ENCODE measurements at regions not wholly inside any gene's neighbourhood (a gene's known extent, or its start where the extent isn't known, plus 50 kb on each side); places are given as distances from the start of the nearest gene placed in this dataset.

DNA sequence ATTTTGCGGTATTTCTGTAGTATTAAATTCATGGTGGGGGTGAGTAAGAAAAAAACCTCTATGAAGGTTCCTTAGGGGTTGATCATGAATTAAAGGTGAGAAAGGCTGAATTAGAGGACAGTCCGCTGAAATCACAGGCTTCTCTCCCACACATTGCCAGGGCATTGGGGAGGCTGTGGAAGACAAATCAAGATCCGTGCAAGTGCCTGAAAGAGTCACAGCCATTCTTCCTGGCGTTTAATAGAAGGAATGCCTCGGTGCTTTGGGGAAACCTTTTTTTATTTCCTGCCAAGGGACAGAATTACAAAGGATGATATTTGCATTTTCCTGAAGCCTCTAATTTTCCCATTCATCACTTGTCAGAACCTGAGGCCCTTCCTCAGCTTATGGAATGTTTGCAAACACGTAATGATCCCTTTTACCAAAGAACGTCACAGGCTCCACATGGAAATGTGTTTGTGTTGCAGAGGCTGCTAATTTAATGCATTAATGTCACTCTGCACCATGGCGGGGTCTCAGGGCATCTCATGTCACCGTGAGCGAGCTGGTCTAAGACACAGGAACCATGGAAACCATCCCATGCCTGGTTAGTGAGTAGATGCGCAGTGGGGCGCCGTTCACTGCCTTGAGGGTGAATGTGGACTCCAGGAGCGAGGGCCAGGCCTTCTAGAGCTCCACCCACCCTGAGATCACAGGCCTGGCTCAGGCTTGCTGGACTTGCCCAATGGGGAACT is 185.9 kb upstream of the SULF2 start:
- H3K4me2 ChIP-seq (ENCODE audit: insufficient read depth, low read length): no peak overlapping the region
- H3K27me3 ChIP-seq (ENCODE audit: insufficient read depth, low read length): no peaks in the 10 kb centered on the region
- TF ChIP-seq, protein P1, sequence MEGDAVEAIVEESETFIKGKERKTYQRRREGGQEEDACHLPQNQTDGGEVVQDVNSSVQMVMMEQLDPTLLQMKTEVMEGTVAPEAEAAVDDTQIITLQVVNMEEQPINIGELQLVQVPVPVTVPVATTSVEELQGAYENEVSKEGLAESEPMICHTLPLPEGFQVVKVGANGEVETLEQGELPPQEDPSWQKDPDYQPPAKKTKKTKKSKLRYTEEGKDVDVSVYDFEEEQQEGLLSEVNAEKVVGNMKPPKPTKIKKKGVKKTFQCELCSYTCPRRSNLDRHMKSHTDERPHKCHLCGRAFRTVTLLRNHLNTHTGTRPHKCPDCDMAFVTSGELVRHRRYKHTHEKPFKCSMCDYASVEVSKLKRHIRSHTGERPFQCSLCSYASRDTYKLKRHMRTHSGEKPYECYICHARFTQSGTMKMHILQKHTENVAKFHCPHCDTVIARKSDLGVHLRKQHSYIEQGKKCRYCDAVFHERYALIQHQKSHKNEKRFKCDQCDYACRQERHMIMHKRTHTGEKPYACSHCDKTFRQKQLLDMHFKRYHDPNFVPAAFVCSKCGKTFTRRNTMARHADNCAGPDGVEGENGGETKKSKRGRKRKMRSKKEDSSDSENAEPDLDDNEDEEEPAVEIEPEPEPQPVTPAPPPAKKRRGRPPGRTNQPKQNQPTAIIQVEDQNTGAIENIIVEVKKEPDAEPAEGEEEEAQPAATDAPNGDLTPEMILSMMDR (IDR thresholded peaks at IDR 0.05; ENCODE audit: extremely low read depth, low read depth, low read length): no peak
- no peak overlapping the region for H3K4me3 ChIP-seq (ENCODE audit: insufficient read depth, low read length)
- no peaks in the 10 kb centered on the region for H3K36me3 ChIP-seq (ENCODE audit: insufficient read depth, low read length)
- no peaks in the 10 kb centered on the region for H3K4me1 ChIP-seq (ENCODE audit: insufficient read depth, low read length)
- DNase-seq (ENCODE audit: insufficient read length, low spot score, missing footprints): no peak
- no peaks in the 10 kb centered on the region for H3K79me2 ChIP-seq (ENCODE audit: insufficient read depth, low read length)
- no peak overlapping the region for H3K27ac ChIP-seq (ENCODE audit: low read depth, low read length)
- no peaks in the 10 kb centered on the region for H4K20me1 ChIP-seq (ENCODE audit: insufficient read depth, low read length)
- H2AFZ ChIP-seq (ENCODE audit: low read length): no peak overlapping the region
- no peaks in the 10 kb centered on the region for H3K9me3 ChIP-seq (ENCODE audit: low read depth, low read length)

DNA sequence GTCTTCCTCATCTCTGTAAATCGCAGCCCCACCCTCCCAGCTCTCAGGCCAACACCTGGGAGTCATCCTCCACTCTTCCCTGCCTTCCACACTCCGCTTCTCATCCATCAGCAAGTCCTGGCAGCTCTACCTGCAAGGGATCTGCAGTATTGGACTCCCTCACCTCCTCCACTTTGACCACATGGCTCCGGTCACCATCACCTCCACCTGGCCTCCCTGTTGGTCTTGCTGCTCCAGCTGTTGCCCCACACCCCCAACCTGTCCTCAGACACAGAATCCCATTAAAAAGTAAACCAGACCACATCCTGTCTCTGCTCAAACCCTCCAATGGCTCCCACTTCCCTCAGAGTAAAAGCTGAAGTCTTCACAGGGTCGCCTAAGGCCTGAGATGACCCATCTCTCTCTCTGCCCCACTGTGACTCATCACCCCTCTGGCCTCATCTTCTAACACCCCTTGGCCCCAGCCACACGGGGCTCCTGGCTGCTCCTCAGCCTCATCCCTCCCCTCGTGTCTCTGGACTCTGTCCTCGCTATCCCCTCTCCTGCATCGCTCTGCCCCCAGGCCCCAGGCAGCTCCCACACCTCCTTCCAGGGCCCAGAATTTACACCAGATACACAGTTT is 185.1 kb upstream of the SULF2 start:
- Histone ChIP-seq H3K4me2 (ENCODE audit: insufficient read depth, low read length) (no peak overlapping the region), H3K9me3 (ENCODE audit: low read depth, low read length) (no peaks in the 10 kb centered on the region), H3K36me3 (ENCODE audit: insufficient read depth, low read length) (no peaks in the 10 kb centered on the region), H3K27ac (ENCODE audit: low read depth, low read length) (no peak overlapping the region), H2AFZ (ENCODE audit: low read length) (no peak overlapping the region), H3K27me3 (ENCODE audit: insufficient read depth, low read length) (peaks cover 4% of the 10 kb centered on the region), H3K4me3 (ENCODE audit: insufficient read depth, low read length) (no peak overlapping the region), H4K20me1 (ENCODE audit: insufficient read depth, low read length) (no peaks in the 10 kb centered on the region), H3K79me2 (ENCODE audit: insufficient read depth, low read length) (no peaks in the 10 kb centered on the region), H3K4me1 (ENCODE audit: insufficient read depth, low read length) (no peaks in the 10 kb centered on the region)
- DNase-seq (ENCODE audit: insufficient read length, low spot score, missing footprints): no peak
- TF ChIP-seq, protein P1 (IDR thresholded peaks at IDR 0.05; ENCODE audit: extremely low read depth, low read depth, low read length): no peak

DNA sequence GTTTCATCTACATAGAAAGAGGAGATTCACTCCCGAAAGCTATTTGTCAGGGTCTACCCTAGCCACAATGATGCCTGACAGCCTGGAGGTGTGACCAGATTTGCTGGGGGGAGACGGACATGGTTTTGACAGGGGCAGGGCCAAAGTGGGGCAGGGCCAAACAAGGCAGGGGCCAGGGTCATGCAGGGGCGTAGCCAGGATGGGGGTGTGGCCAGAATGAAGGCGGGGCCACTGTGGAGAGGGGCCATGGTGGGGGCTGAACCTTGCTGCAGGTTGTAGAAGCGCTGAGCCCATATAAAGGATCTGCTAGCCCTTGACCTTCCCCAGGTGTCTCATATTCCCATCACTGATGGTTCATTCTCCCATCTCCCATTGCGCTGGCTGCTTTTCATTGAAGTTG is 184.1 kb upstream of the SULF2 start:
- TF ChIP-seq, protein P1 (IDR thresholded peaks at IDR 0.05; ENCODE audit: extremely low read depth, low read depth, low read length): no peak

DNA sequence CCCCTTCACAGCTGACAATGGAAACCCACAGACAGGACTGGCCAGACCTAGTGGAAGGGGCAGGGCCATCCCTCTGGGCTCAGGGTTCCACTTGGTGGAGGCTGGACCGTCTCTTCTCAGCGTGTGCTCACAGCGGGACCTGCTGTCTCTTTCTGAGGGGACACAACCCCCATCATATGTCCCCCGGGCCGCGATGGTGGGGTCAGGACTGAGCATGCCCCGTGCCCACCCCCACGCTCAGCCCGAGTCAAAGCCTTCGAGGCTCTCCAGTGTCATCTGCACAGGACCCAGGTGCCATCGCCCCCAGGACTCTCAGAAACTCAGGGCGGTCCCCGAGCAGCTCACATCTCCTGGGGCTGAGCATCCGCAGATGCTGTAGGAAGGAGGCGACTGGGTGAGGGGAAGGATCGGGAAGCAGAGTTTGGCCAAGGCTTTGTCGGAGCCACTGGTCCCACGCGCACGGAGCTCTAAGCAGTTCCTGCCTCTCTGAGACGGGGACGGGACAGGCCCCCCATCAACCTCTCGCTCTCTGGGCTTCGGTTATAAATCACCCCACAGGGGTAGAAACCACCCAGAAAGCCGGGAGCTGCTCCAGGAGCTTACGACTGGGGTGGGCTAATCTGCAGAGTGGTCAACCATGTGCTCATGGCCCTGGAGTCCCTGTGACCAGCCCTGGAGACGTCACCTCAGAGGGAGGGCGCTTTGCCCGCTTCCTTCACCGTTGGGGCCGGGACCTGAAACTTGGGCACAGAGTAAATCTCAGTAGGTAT is 183.4 kb upstream of the SULF2 start:
- DNase-seq (ENCODE audit: insufficient read length, low spot score, missing footprints): no peak
- TF ChIP-seq, protein P1 (IDR thresholded peaks at IDR 0.05; ENCODE audit: extremely low read depth, low read depth, low read length): no peak
- Histone ChIP-seq H3K27me3 (ENCODE audit: insufficient read depth, low read length) (peaks cover 4% of the 10 kb centered on the region), H4K20me1 (ENCODE audit: insufficient read depth, low read length) (no peaks in the 10 kb centered on the region), H3K36me3 (ENCODE audit: insufficient read depth, low read length) (no peaks in the 10 kb centered on the region), H3K27ac (ENCODE audit: low read depth, low read length) (no peak overlapping the region), H3K4me2 (ENCODE audit: insufficient read depth, low read length) (no peak overlapping the region), H3K79me2 (ENCODE audit: insufficient read depth, low read length) (no peaks in the 10 kb centered on the region), H3K4me1 (ENCODE audit: insufficient read depth, low read length) (no peaks in the 10 kb centered on the region), H2AFZ (ENCODE audit: low read length) (no peak overlapping the region), H3K9me3 (ENCODE audit: low read depth, low read length) (no peaks in the 10 kb centered on the region), H3K4me3 (ENCODE audit: insufficient read depth, low read length) (no peak overlapping the region)

More for the DNA sequence above, 184.1 kb upstream of the SULF2 start:
- Histone ChIP-seq H3K36me3 (ENCODE audit: insufficient read depth, low read length) (no peaks in the 10 kb centered on the region), H4K20me1 (ENCODE audit: insufficient read depth, low read length) (no peaks in the 10 kb centered on the region), H2AFZ (ENCODE audit: low read length) (no peak overlapping the region), H3K27me3 (ENCODE audit: insufficient read depth, low read length) (peaks cover 4% of the 10 kb centered on the region), H3K4me3 (ENCODE audit: insufficient read depth, low read length) (no peak overlapping the region), H3K4me2 (ENCODE audit: insufficient read depth, low read length) (no peak overlapping the region), H3K79me2 (ENCODE audit: insufficient read depth, low read length) (no peaks in the 10 kb centered on the region), H3K27ac (ENCODE audit: low read depth, low read length) (no peak overlapping the region), H3K4me1 (ENCODE audit: insufficient read depth, low read length) (no peaks in the 10 kb centered on the region), H3K9me3 (ENCODE audit: low read depth, low read length) (no peaks in the 10 kb centered on the region)
- DNase-seq (ENCODE audit: insufficient read length, low spot score, missing footprints): no peak

Measured in osteoblast (primary cell).